Mesothelial cell of epicardium (in vitro differentiated cells): ENCODE measurements at regions not wholly inside any gene's neighbourhood (a gene's known extent, or its start where the extent isn't known, plus 50 kb on each side); places are given as distances from the start of the nearest gene placed in this dataset.
A peak's percentile ranks its signal among the peaks of the same experiment; 100 is the strongest.

Source experiments
- DNase-seq, 2 experiments: peaks; one replicate each; pipeline ENCODE4 v3.0.0; 2021; ENCODE audit warnings: low spot score in 2 of 2; ENCODE audit not compliant: unreplicated experiment in 2 of 2
- H3K27ac Mint-ChIP-seq: 2 replicates; pipeline ENCODE4 v1.8.0; 2021; ENCODE audit warnings: mixed read lengths
- H3K27me3 Mint-ChIP-seq: 2 replicates; pipeline ENCODE4 v1.8.0; 2021; ENCODE audit warnings: low read depth, mixed read lengths
- H3K36me3 Mint-ChIP-seq: 2 replicates; pipeline ENCODE4 v1.8.0; 2021; ENCODE audit warnings: mixed read lengths
- H3K4me1 Mint-ChIP-seq: 2 replicates; pipeline ENCODE4 v1.8.0; 2021; ENCODE audit warnings: mixed read lengths
- H3K4me3 Mint-ChIP-seq: 2 replicates; pipeline ENCODE4 v1.8.0; 2021; ENCODE audit warnings: mild to moderate bottlenecking, moderate library complexity, mixed read lengths
- H3K9me3 Mint-ChIP-seq: 2 replicates; pipeline ENCODE4 v1.8.0; 2021; ENCODE audit warnings: mixed read lengths
- CTCF ChIP-seq: fragments of 200-600 bp; sonication (generic); IDR thresholded peaks from one replicate; pipeline ENCODE4 v1.5.0; 2021; ENCODE audit warnings: antibody characterized with exemption; ENCODE audit not compliant: unreplicated experiment

DNA sequence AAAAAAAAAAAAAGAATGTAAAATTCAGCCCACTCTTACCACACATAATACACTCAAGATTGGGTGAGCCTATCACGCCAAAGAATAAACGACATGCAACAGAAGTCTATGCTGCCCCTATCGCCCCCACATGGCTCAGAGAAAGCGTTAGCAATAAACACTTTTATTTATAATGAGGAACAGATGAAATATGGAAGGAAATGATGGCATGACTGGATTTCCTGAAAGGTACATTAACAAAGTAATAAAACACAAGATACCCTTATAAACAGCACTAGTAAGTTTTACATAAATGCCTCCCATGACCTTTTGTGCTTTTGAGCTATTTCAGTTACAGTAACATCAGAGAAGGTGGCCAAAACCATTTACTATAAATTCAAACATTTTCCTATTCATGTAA lies 71.4 kb upstream of the SCAF8 start:
- Mint-ChIP-seq H3K27me3 (no peaks in the 10 kb centered on the region), H3K4me1 (peaks cover 3% of the 10 kb centered on the region), H3K4me3 (no peak overlapping the region), H3K9me3 (no peaks in the 10 kb centered on the region), H3K36me3 (no peaks in the 10 kb centered on the region), H3K27ac (no peak overlapping the region)
- no peak for DNase-seq
- no peak for TF ChIP-seq CTCF

DNA sequence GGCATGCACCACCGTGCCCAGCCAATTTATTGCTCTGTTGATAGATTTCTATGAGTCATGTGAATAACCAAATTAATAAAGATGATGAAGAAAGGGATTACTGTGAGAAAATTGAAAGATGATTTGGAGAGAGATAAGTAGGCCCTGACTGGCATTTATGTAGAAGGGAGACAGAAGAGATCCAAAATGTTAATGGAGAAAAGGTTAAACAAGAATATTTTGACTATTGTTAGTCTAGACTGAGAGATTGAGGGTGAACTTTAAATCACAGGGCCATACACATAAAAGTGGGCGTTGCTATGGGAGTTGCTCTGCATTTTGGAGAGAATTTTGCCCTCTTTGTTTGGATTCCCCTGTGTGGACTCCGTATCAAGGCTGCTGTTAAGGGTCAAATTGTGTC lies 68.9 kb upstream of the SCAF8 start:
- H3K4me3 Mint-ChIP-seq, result no peak overlapping the region
- no peaks in the 10 kb centered on the region for H3K9me3 Mint-ChIP-seq
- H3K27ac Mint-ChIP-seq, result no peak overlapping the region
- peaks cover 3% of the 10 kb centered on the region for H3K4me1 Mint-ChIP-seq
- TF ChIP-seq CTCF, result no peak
- no peaks in the 10 kb centered on the region for H3K36me3 Mint-ChIP-seq
- no peaks in the 10 kb centered on the region for H3K27me3 Mint-ChIP-seq
- DNase-seq, result no peak

DNA sequence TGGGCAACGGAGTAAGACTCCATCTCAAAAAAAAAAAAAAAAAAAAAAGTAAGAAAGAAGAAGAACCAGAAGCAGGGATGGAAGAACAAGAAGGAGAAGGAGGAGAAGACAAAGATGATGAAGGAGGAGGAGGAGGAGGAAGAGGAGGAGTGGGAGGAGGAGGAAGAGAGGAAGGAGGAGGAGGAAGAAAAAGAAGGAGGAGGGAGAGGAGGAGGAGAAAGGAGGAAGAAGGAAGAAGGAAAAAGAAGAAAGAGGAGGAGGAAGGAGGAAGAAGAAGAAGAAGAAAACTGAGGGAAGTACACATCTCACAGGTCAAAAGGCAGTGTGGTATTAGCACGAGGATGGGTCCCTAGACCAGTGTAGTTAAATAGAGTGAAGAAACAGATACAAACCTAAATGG lies 65.1 kb upstream of the SCAF8 start:
- no peak overlapping the region for H3K27ac Mint-ChIP-seq
- H3K9me3 Mint-ChIP-seq, result no peaks in the 10 kb centered on the region
- DNase-seq, result no peak
- H3K36me3 Mint-ChIP-seq, result no peaks in the 10 kb centered on the region
- H3K4me3 Mint-ChIP-seq, result no peak overlapping the region
- no peaks in the 10 kb centered on the region for H3K4me1 Mint-ChIP-seq
- TF ChIP-seq CTCF, result no peak
- H3K27me3 Mint-ChIP-seq, result no peaks in the 10 kb centered on the region

GRCh38 chr6:154672086-154672485 lies 61.1 kb upstream of the SCAF8 start:
- H3K27ac Mint-ChIP-seq, result no peak overlapping the region
- TF ChIP-seq CTCF, result no peak

GRCh38 chr6:154673919-154674318 lies 59.3 kb upstream of the SCAF8 start:
- Mint-ChIP-seq H3K27me3 (no peaks in the 10 kb centered on the region), H3K9me3 (no peaks in the 10 kb centered on the region), H3K4me3 (no peak overlapping the region), H3K27ac (no peak overlapping the region), H3K4me1 (no peaks in the 10 kb centered on the region), H3K36me3 (no peaks in the 10 kb centered on the region)
- no peak for DNase-seq
- TF ChIP-seq CTCF, result no peak

More at GRCh38 chr6:154672086-154672485, 61.1 kb upstream of the SCAF8 start:
- H3K27me3 Mint-ChIP-seq, result no peaks in the 10 kb centered on the region
- no peaks in the 10 kb centered on the region for H3K36me3 Mint-ChIP-seq
- no peaks in the 10 kb centered on the region for H3K4me1 Mint-ChIP-seq
- H3K4me3 Mint-ChIP-seq, result no peak overlapping the region
- H3K9me3 Mint-ChIP-seq, result no peaks in the 10 kb centered on the region
- no peak for DNase-seq

- no peaks in the 10 kb centered on the region for H3K36me3 Mint-ChIP-seq
- TF ChIP-seq CTCF, result peak; percentile 85
- H3K4me1 Mint-ChIP-seq, result no peaks in the 10 kb centered on the region
- H3K4me3 Mint-ChIP-seq, result no peak overlapping the region
- no peak overlapping the region for H3K27ac Mint-ChIP-seq
- peak; percentile 57 to 82 for DNase-seq
- no peaks in the 10 kb centered on the region for H3K27me3 Mint-ChIP-seq
- H3K9me3 Mint-ChIP-seq, result no peaks in the 10 kb centered on the region
These were observed 57.6 kb upstream of the SCAF8 start for GRCh38 chr6:154675602-154676088.
